PC-9 (cell line): ENCODE measurements at regions not wholly inside any gene's neighbourhood (a gene's known extent, or its start where the extent isn't known, plus 50 kb on each side); places are given as distances from the start of the nearest gene placed in this dataset.

Experiments
- BruUV-seq: library from RNA; stranded (reverse); fragments of 400-500 nt; replicated peaks from 2 replicates; lab custom pipeline; 2021; lab: Mats Ljungman, UMichigan
- CTCF ChIA-PET: fragments of 300-600 bp; sonication (Branson Sonifier 250); formaldehyde crosslinking; loops from one replicate; lab custom pipeline; 2022; ENCODE audit warnings: antibody characterized with exemption; lab: Charles Lee
- POLR2A ChIA-PET: fragments of 300-600 bp; sonication (Branson Sonifier 250); formaldehyde crosslinking; loops from one replicate; lab custom pipeline; 2022; ENCODE audit warnings: antibody characterized with exemption; ENCODE audit not compliant: unreplicated experiment; lab: Charles Lee
- DNase-seq, 2 experiments: peaks; one replicate each; pipeline versions ENCODE4 v3.0.0 to v3.0.0-alpha.2; 2015 to 2022; ENCODE audit warnings: mixed read lengths in 1 of 2
- H2AFZ ChIP-seq: fragments of 200-600 bp; sonication (generic); 2 replicates; pipeline ENCODE4 v1.8.1; 2017; ENCODE audit warnings: antibody characterized with exemption
- H3F3A ChIP-seq: fragments of 200-600 bp; sonication (generic); 2 replicates; pipeline ENCODE4 v1.8.1; 2017; ENCODE audit warnings: antibody characterized with exemption, mild to moderate bottlenecking, low read depth; ENCODE audit not compliant: insufficient read depth
- H3K27ac ChIP-seq: fragments of 200-600 bp; sonication (generic); 2 replicates; pipeline ENCODE4 v1.6.1; 2016; ENCODE audit warnings: mixed run types
- H3K27me3 ChIP-seq: fragments of 200-600 bp; sonication (generic); 2 replicates; pipeline ENCODE4 v1.6.1; 2016; ENCODE audit warnings: low read depth, mixed run types; ENCODE audit not compliant: insufficient read depth
- H3K36me3 ChIP-seq: fragments of 200-600 bp; sonication (generic); 2 replicates; pipeline ENCODE4 v1.6.1; 2016; ENCODE audit warnings: low read depth, mixed run types
- H3K4me1 ChIP-seq: fragments of 200-600 bp; sonication (generic); replicated peaks from 2 replicates; pipeline ENCODE4 v1.6.1; 2016; ENCODE audit warnings: mixed run types; ENCODE audit not compliant: insufficient read depth
- H3K4me2 ChIP-seq: fragments of 200-600 bp; sonication (generic); 2 replicates; pipeline ENCODE4 v1.6.1; 2017; ENCODE audit warnings: mixed run types
- H3K4me3 ChIP-seq: fragments of 200-600 bp; sonication (generic); 2 replicates; pipeline ENCODE4 v1.6.1; 2016; ENCODE audit warnings: mixed run types
- H3K79me2 ChIP-seq: fragments of 200-600 bp; sonication (generic); 2 replicates; pipeline ENCODE4 v1.6.1; 2017; ENCODE audit warnings: low read depth, mixed run types
- H3K9me2 ChIP-seq: fragments of 200-600 bp; sonication (generic); 2 replicates; pipeline ENCODE4 v1.8.1; 2017; ENCODE audit warnings: mild to moderate bottlenecking; ENCODE audit not compliant: insufficient read depth
- H3K9me3 ChIP-seq: fragments of 200-600 bp; sonication (generic); 2 replicates; pipeline ENCODE4 v1.8.1; 2016; ENCODE audit warnings: low read depth; ENCODE audit not compliant: insufficient read depth
- H4K20me1 ChIP-seq: fragments of 200-600 bp; sonication (generic); 2 replicates; pipeline ENCODE4 v1.8.1; 2017; ENCODE audit not compliant: insufficient read depth
- EZH2 ChIP-seq: fragments of 200-600 bp; sonication (generic); IDR thresholded peaks from 2 replicates; pipeline ENCODE4 v1.8.0; 2017; ENCODE audit warnings: antibody characterized with exemption, low read depth
- intact Hi-C: fragments of 100-400 bp; cut with micrococcal nuclease; formaldehyde crosslinking; loops from one replicate; pipeline ENCODE4 v1.10.0; 2022; ENCODE audit not compliant: unreplicated experiment
- TF ChIP-seq, protein P1 (sequence below): fragments of 200-600 bp; sonication (generic); conservative IDR thresholded peaks from 2 replicates; pipeline ENCODE4 v1.6.1; 2017; ENCODE audit warnings: mixed run types, antibody characterized with exemption, mild to moderate bottlenecking, moderate library complexity

DNA sequence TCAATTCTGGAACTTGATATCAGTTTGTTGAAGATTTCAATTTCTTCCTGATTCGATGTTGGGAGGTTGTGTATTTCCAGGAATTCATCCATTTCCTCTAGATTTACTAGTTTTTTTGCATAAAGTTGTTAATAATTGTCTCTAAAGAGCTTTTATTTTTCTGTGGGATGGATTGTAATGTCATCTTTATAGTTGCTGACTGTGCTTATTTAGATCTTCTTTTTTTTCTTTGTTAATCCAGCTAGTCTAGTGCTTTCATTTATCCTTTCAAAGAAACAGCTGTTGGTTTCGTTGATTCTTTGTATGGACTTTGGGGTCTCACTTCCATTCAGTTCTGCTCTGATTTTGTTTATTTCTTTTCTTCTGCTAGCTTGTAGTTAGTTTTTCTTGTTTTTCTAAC is 302.0 kb upstream of the DMAC1 start:
- Histone ChIP-seq H3K4me1 (no peaks in the 10 kb centered on the region), H3K9me3 (no peaks in the 10 kb centered on the region), H3K4me2 (no peak overlapping the region), H3K4me3 (no peak overlapping the region), H4K20me1 (no peaks in the 10 kb centered on the region), H3K9me2 (no peaks in the 10 kb centered on the region), H3K36me3 (no peaks in the 10 kb centered on the region), H3K27me3 (no peaks in the 10 kb centered on the region), H3K27ac (no peak overlapping the region), H2AFZ (no peak overlapping the region), H3K79me2 (no peaks in the 10 kb centered on the region), H3F3A (no peaks in the 10 kb centered on the region)
- CTCF ChIA-PET: no interaction called here
- intact Hi-C loops: no loop called here
- no TSS peak for BruUV-seq
- TF ChIP-seq, protein P1, sequence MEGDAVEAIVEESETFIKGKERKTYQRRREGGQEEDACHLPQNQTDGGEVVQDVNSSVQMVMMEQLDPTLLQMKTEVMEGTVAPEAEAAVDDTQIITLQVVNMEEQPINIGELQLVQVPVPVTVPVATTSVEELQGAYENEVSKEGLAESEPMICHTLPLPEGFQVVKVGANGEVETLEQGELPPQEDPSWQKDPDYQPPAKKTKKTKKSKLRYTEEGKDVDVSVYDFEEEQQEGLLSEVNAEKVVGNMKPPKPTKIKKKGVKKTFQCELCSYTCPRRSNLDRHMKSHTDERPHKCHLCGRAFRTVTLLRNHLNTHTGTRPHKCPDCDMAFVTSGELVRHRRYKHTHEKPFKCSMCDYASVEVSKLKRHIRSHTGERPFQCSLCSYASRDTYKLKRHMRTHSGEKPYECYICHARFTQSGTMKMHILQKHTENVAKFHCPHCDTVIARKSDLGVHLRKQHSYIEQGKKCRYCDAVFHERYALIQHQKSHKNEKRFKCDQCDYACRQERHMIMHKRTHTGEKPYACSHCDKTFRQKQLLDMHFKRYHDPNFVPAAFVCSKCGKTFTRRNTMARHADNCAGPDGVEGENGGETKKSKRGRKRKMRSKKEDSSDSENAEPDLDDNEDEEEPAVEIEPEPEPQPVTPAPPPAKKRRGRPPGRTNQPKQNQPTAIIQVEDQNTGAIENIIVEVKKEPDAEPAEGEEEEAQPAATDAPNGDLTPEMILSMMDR: no peak
- no peak for TF ChIP-seq EZH2
- DNase-seq: no peak
- POLR2A ChIA-PET: interaction anchor here (0.6 kb wide), 1 partner anchor 32 kb away, joined by 4 read pairs; no protein-coding TSS in a partner anchor

GRCh38 chr9:8096091-8096490 is 296.5 kb upstream of the DMAC1 start:
- intact Hi-C loops: no loop called here
- H3K27me3 ChIP-seq: no peaks in the 10 kb centered on the region
- no peak overlapping the region for H3K4me2 ChIP-seq
- no peak overlapping the region for H2AFZ ChIP-seq
- no peaks in the 10 kb centered on the region for H3K4me1 ChIP-seq
- no peak overlapping the region for H3K27ac ChIP-seq
- no peaks in the 10 kb centered on the region for H3K9me2 ChIP-seq
- H3K36me3 ChIP-seq: no peaks in the 10 kb centered on the region
- TF ChIP-seq, protein P1: no peak
- TF ChIP-seq EZH2: no peak
- DNase-seq: no peak
- no peaks in the 10 kb centered on the region for H4K20me1 ChIP-seq
- CTCF ChIA-PET: no interaction called here
- no peaks in the 10 kb centered on the region for H3K9me3 ChIP-seq
- POLR2A ChIA-PET: no interaction called here
- no peaks in the 10 kb centered on the region for H3K79me2 ChIP-seq
- no peaks in the 10 kb centered on the region for H3F3A ChIP-seq
- BruUV-seq: no TSS peak
- H3K4me3 ChIP-seq: no peak overlapping the region

DNA sequence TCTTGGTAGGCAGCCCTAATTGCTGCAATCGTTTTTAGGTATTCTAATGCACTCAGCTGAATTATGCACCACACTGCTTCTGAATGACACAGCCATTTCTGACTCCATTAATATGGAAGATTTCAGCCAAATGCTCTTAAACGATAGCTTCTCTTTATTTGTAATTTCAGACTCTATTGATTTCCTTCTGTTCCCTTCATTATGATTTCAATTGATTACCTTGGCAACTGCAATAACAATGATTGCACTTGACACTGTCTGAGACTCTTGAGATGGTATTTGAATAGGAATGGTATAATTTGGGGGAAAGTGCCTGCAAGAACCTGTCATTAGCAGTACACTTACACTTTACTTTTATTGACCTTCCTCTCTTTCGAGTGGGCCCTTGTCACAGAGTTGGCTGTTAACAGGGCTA is 296.1 kb upstream of the DMAC1 start:
- Histone ChIP-seq H3K4me1 (no peaks in the 10 kb centered on the region), H4K20me1 (no peaks in the 10 kb centered on the region), H3K4me2 (no peak overlapping the region), H3K79me2 (no peaks in the 10 kb centered on the region), H3K27ac (no peak overlapping the region), H3K9me2 (no peaks in the 10 kb centered on the region), H3K4me3 (no peak overlapping the region), H3F3A (no peaks in the 10 kb centered on the region), H3K9me3 (no peaks in the 10 kb centered on the region), H3K27me3 (no peaks in the 10 kb centered on the region), H3K36me3 (no peaks in the 10 kb centered on the region), H2AFZ (no peak overlapping the region)
- POLR2A ChIA-PET: no interaction called here
- no TSS peak for BruUV-seq
- intact Hi-C loops: no loop called here
- no peak for DNase-seq
- CTCF ChIA-PET: no interaction called here
- TF ChIP-seq, protein P1: no peak
- TF ChIP-seq EZH2: no peak
